Skeletal muscle tissue (tissue), 3 donors: ENCODE measurements at regions not wholly inside any gene's neighbourhood (a gene's known extent, or its start where the extent isn't known, plus 50 kb on each side); places are given as distances from the start of the nearest gene placed in this dataset.
"Not testable (repeated sequence)": the region's sequence is repeated elsewhere in the genome, so short reads cannot be mapped to it uniquely, and the experiment has no call there.

Experiments
- H3K27ac ChIP-seq: one replicate; pipeline ENCODE4 v1.7.0; 2013; ENCODE audit warnings: mild to moderate bottlenecking, low read depth, low read length, inconsistent platforms
- H3K27me3 ChIP-seq, 3 donors: one replicate each; pipeline ENCODE4 v1.7.0; 2013; ENCODE audit warnings: low read length in 3 of 3; ENCODE audit not compliant: control insufficient read depth in 3 of 3, insufficient read depth in 3 of 3
- H3K36me3 ChIP-seq, 3 donors: one replicate each; pipeline ENCODE4 v1.7.0; 2013; ENCODE audit warnings: low read length in 3 of 3; ENCODE audit not compliant: control insufficient read depth in 3 of 3, insufficient read depth in 3 of 3
- H3K4me1 ChIP-seq, 3 donors: one replicate each; pipeline ENCODE4 v1.7.0; 2013; ENCODE audit warnings: low read length in 3 of 3, mild to moderate bottlenecking in 3 of 3; ENCODE audit not compliant: control insufficient read depth in 3 of 3, insufficient read depth in 3 of 3
- H3K4me3 ChIP-seq, 3 donors: one replicate each; pipeline ENCODE4 v1.7.0; 2013; ENCODE audit warnings: low read length in 3 of 3
- H3K9ac ChIP-seq, 3 donors: one replicate each; pipeline ENCODE4 v1.7.0; 2013; ENCODE audit warnings: low read length in 3 of 3, mild to moderate bottlenecking in 3 of 3, moderate library complexity in 2 of 3, low read depth in 1 of 3
- H3K9me3 ChIP-seq, 3 donors: one replicate each; pipeline ENCODE4 v1.7.0; 2013; ENCODE audit warnings: low read length in 3 of 3; ENCODE audit not compliant: control insufficient read depth in 3 of 3
- donor health status: Osteomylitis.

DNA sequence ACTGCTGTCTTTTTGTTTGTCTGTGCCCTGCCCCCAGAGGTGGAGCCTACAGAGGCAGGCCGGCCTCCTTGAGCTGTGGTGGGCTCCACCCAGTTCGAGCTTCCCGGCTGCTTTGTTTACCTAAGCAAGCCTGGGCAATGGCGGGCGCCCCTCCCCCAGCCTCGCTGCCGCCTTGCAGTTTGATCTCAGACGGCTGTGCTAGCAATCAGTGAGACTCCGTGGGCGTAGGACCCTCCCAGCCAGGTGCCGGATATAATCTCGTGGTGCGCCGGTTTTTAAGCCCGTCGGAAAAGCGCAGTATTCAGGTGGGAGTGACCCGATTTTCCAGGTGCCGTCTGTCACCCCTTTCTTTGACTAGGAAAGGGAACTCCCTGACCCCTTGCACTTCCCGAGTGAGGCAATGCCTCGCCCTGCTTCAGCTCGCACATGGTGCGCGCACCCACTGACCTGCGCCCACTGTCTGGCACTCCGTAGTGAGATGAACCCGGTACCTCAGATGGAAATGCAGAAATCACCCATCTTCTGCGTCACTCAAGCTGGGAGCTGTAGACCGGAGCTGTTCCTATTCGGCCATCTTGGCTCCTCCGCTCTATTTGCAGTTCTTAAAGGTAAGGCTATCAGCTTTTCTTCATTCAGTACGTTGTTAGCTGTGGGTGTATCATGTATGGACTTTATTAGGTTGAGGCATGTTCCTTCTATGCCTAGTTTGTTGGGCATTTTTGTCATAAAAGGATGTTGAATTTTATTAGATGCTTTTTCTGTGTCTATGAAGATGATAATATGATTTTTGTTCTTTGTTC lies 178.3 kb downstream of the CDCA7 start:
- H3K27me3 ChIP-seq, H3K9ac ChIP-seq, H3K4me3 ChIP-seq, H3K36me3 ChIP-seq, H3K9me3 ChIP-seq, H3K4me1 ChIP-seq, H3K27ac ChIP-seq: not testable (repeated sequence)

GRCh38 chr2:173537694-173538093 lies 183.0 kb downstream of the CDCA7 start:
- Histone ChIP-seq H3K27ac (no peak overlapping the region), H3K4me3 (no peak overlapping the region)

DNA sequence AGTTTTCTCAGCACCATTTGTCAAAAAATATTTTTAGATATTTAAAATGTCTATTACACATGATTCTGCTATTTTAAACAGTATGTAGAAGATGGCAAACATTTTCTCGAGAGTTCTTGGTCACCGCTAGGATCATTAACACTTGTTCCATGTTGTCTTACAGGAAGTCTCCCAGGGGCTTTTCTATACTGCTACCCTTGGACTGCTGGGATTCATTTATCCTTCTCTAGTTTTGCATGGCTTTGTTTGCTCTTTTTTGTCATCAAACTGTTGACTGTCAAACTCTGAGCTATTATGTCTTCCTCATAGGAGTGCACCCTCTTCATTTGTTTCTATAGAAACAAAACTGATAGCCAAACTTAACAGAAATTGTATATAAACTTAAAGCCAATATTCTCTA lies 184.9 kb downstream of the CDCA7 start:
- no peaks in the 10 kb centered on the region for H3K4me1 ChIP-seq
- no peaks in the 10 kb centered on the region for H3K27me3 ChIP-seq
- H3K27ac ChIP-seq, result no peak overlapping the region
- H3K9me3 ChIP-seq, result no peaks in the 10 kb centered on the region
- no peaks in the 10 kb centered on the region for H3K36me3 ChIP-seq
- no peak overlapping the region for H3K9ac ChIP-seq
- no peak overlapping the region for H3K4me3 ChIP-seq

More at GRCh38 chr2:173537694-173538093, 183.0 kb downstream of the CDCA7 start:
- H3K9ac ChIP-seq, result no peak overlapping the region
- no peaks in the 10 kb centered on the region for H3K27me3 ChIP-seq
- no peaks in the 10 kb centered on the region for H3K36me3 ChIP-seq
- no peaks in the 10 kb centered on the region for H3K4me1 ChIP-seq
- no peaks in the 10 kb centered on the region for H3K9me3 ChIP-seq

DNA sequence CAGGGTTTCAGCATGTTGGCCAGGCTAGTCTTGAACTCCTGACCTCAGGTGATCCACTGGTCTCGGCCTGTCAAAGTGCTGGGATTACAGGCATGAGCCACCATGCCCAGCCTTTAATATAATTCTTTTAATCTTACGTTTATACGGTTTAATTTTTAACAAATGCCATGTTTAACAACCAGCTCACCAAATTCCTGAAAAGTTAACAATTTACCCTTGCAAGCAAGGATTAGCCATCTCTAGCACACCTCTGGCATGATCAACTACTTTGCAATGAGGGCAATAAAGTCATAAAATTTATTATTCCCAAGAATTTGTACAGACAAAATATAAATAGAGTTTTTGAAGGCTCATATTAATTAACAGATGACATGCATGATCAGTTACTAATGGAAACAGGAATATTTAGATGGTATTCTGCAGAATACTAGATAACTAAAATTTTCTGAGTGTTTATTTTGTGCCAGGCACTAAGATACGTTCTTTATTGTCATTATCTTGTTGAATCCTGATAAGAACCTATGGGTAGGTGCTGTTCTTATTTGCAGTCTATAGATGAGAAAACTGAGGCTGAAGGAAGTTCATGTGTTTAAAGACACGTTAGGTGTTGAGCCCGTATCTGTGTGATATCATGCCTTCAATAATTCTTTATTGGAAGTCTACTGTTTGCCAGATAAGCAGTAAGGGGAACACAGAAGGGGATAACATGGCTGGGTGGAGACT lies 190.1 kb downstream of the CDCA7 start:
- H3K36me3 ChIP-seq, result no peaks in the 10 kb centered on the region
- no peaks in the 10 kb centered on the region for H3K4me1 ChIP-seq
- no peaks in the 10 kb centered on the region for H3K9me3 ChIP-seq
- no peak overlapping the region for H3K4me3 ChIP-seq
- H3K27ac ChIP-seq, result no peak overlapping the region
- no peak overlapping the region for H3K9ac ChIP-seq
- no peaks in the 10 kb centered on the region for H3K27me3 ChIP-seq

GRCh38 chr2:173545364-173545763 lies 190.7 kb downstream of the CDCA7 start:
- H3K4me1 ChIP-seq, result no peaks in the 10 kb centered on the region
- no peaks in the 10 kb centered on the region for H3K27me3 ChIP-seq
- no peaks in the 10 kb centered on the region for H3K36me3 ChIP-seq
- H3K9me3 ChIP-seq, result no peaks in the 10 kb centered on the region
- H3K4me3 ChIP-seq, result no peak overlapping the region
- no peak overlapping the region for H3K27ac ChIP-seq
- H3K9ac ChIP-seq, result no peak overlapping the region

DNA sequence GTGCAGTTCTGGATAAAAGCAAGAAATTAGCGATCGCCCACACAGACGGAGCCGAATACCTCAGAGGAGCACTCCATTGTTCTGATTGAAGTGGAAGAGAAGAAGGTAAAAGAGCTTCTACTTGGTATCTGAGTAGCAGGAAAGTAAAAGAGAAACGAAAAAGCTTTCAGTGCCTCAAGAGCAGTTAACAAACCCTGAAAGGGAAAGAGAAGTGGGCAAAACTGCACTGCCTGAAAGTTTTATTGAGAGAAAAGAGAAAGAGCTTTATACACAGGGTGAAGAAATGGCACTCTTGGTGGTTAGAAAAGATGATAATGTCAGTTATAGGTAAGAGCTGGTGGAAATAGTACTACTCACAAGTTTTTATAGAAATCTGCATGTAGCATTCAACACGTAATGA lies 192.8 kb downstream of the CDCA7 start:
- no peaks in the 10 kb centered on the region for H3K9me3 ChIP-seq
- H3K27me3 ChIP-seq, result peaks cover 0 to 4% (median 0%) of the 10 kb centered on the region in 3 donors
- H3K9ac ChIP-seq, result no peak overlapping the region
- H3K4me3 ChIP-seq, result no peak overlapping the region
- no peaks in the 10 kb centered on the region for H3K36me3 ChIP-seq
- no peaks in the 10 kb centered on the region for H3K4me1 ChIP-seq
- H3K27ac ChIP-seq, result no peak overlapping the region

DNA sequence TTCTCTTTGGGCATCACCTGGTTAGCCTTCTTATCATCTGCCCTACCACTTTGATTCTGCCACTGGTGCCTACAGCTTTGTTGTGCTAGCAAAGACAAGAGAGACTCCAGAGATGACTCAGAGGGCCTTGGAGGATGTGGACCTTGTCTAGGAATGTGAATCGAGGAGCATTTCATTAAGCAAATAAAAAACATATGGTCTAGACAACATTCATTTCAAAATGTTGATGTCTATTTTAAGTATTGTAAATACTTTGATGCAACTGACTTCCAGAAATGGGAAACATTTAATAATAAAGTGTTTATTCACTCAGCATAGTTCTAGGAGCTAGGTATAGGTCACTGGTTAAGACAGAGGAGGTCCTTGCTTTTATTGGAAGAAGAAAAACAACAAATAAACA lies 195.5 kb downstream of the CDCA7 start:
- H3K9me3 ChIP-seq, result no peaks in the 10 kb centered on the region
- peaks cover 0 to 4% (median 0%) of the 10 kb centered on the region in 3 donors for H3K27me3 ChIP-seq
- no peak overlapping the region for H3K27ac ChIP-seq
- H3K4me3 ChIP-seq, result no peak overlapping the region
- H3K4me1 ChIP-seq, result no peaks in the 10 kb centered on the region
- H3K9ac ChIP-seq, result no peak overlapping the region
- H3K36me3 ChIP-seq, result no peaks in the 10 kb centered on the region

DNA sequence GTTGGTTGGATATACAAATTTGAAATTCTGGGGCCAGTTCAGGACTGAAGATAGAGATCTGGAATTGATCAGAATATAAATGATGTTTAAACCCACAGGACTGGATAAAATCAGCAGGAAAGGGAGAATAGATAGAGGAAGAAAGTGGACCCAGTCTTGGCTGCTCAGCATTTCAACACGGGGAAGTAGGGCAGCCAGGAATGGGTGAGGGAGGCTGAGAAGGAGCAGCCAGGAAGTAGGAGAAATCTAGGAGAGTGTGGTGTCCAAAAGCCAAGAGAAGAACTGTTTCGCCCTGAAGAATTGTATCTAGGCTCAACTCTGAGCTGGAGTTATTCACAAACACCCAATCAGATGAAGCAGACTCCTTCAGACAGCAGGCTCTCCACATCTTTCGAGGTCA lies 197.9 kb downstream of the CDCA7 start:
- H3K36me3 ChIP-seq, result no peaks in the 10 kb centered on the region

GRCh38 chr2:173553593-173553992 lies 198.9 kb downstream of the CDCA7 start:
- no peak overlapping the region for H3K4me3 ChIP-seq
- H3K27me3 ChIP-seq, result peaks cover 3 to 8% (median 6%) of the 10 kb centered on the region in 3 donors
- H3K9me3 ChIP-seq, result no peaks in the 10 kb centered on the region
- no peak overlapping the region for H3K27ac ChIP-seq
- no peaks in the 10 kb centered on the region for H3K36me3 ChIP-seq
- no peaks in the 10 kb centered on the region for H3K4me1 ChIP-seq
- H3K9ac ChIP-seq, result no peak overlapping the region

More for the DNA sequence above, 197.9 kb downstream of the CDCA7 start:
- no peak overlapping the region for H3K27ac ChIP-seq
- H3K9me3 ChIP-seq, result no peaks in the 10 kb centered on the region
- H3K27me3 ChIP-seq, result peaks cover 3 to 8% (median 6%) of the 10 kb centered on the region in 3 donors
- H3K9ac ChIP-seq, result no peak overlapping the region
- H3K4me1 ChIP-seq, result no peaks in the 10 kb centered on the region
- H3K4me3 ChIP-seq, result no peak overlapping the region

DNA sequence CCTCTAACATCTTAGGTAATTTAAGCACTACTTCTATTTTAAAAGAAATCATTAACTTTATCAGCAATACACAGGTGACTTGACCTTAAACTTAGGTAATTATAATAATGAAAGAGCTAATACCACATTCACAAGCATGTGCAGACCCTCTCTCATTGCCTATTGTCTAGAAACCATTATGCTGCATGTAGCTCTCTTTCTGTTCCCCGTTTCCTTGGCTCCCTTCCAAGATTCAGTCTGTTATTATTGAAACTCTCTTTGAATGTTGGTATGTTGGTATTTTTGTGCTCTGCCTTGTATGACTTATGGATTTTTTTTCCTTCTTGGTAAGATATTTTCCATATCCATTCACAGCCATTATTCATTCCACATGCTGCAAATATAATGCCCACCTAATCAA lies 201.2 kb downstream of the CDCA7 start:
- peaks cover 6 to 10% (median 8%) of the 10 kb centered on the region in 3 donors for H3K27me3 ChIP-seq
- no peaks in the 10 kb centered on the region for H3K36me3 ChIP-seq
- H3K4me1 ChIP-seq, result no peaks in the 10 kb centered on the region
- no peak overlapping the region for H3K9ac ChIP-seq
- no peak overlapping the region for H3K27ac ChIP-seq
- no peak overlapping the region for H3K4me3 ChIP-seq
- no peaks in the 10 kb centered on the region for H3K9me3 ChIP-seq
